ENCODE measurements at regions not wholly inside any gene's neighbourhood (a gene's known extent, or its start where the extent isn't known, plus 50 kb on each side); places are given as distances from the start of the nearest gene placed in this dataset.
"Not testable (repeated sequence)": the region's sequence is repeated elsewhere in the genome, so short reads cannot be mapped to it uniquely, and the experiment has no call there.

GRCh38 chr4:181845617-181846016, 397.6 kb upstream of the TENM3 start:
- H3K4me3 ChIP-seq (ENCODE audit: low read depth in 1 of 2, low read length in 1 of 2) = no peak overlapping the region
- TF ChIP-seq CTCF (IDR thresholded peaks at IDR 0.05) = no peak
- no peaks in the 10 kb centered on the region for H3K4me1 ChIP-seq (ENCODE audit: control insufficient read depth in 1 of 2, insufficient read depth in 1 of 2, low read depth in 1 of 2, low read length in 1 of 2)
- no peaks in the 10 kb centered on the region for H3K9me3 ChIP-seq
- H3K27ac ChIP-seq = no peak overlapping the region
- no peaks in the 10 kb centered on the region for H3K27me3 ChIP-seq
- no peaks in the 10 kb centered on the region for H3K36me3 ChIP-seq

GRCh38 chr4:181846934-181847333, 396.3 kb upstream of the TENM3 start:
- H3K4me3 ChIP-seq (ENCODE audit: low read depth in 1 of 2, low read length in 1 of 2) = no peak overlapping the region
- H3K27me3 ChIP-seq = no peaks in the 10 kb centered on the region
- H3K4me1 ChIP-seq (ENCODE audit: control insufficient read depth in 1 of 2, insufficient read depth in 1 of 2, low read depth in 1 of 2, low read length in 1 of 2) = no peaks in the 10 kb centered on the region
- H3K9me3 ChIP-seq = no peaks in the 10 kb centered on the region
- H3K27ac ChIP-seq = no peak overlapping the region
- TF ChIP-seq CTCF (IDR thresholded peaks at IDR 0.05) = no peak
- H3K36me3 ChIP-seq = no peaks in the 10 kb centered on the region

GRCh38 chr4:181848357-181848756, 394.8 kb upstream of the TENM3 start:
- Histone ChIP-seq H3K4me1 (ENCODE audit: control insufficient read depth in 1 of 2, insufficient read depth in 1 of 2, low read depth in 1 of 2, low read length in 1 of 2) (no peaks in the 10 kb centered on the region), H3K27ac (no peak overlapping the region), H3K36me3 (no peaks in the 10 kb centered on the region), H3K9me3 (no peaks in the 10 kb centered on the region), H3K27me3 (no peaks in the 10 kb centered on the region), H3K4me3 (ENCODE audit: low read depth in 1 of 2, low read length in 1 of 2) (no peak overlapping the region)
- no peak for TF ChIP-seq CTCF (IDR thresholded peaks at IDR 0.05)

GRCh38 chr4:181849472-181849871, 393.7 kb upstream of the TENM3 start:
- no peaks in the 10 kb centered on the region for H3K27me3 ChIP-seq
- H3K27ac ChIP-seq = no peak overlapping the region
- no peaks in the 10 kb centered on the region for H3K36me3 ChIP-seq
- no peaks in the 10 kb centered on the region for H3K4me1 ChIP-seq (ENCODE audit: control insufficient read depth in 1 of 2, insufficient read depth in 1 of 2, low read depth in 1 of 2, low read length in 1 of 2)
- no peaks in the 10 kb centered on the region for H3K9me3 ChIP-seq
- TF ChIP-seq CTCF (IDR thresholded peaks at IDR 0.05) = no peak
- no peak overlapping the region for H3K4me3 ChIP-seq (ENCODE audit: low read depth in 1 of 2, low read length in 1 of 2)

- Histone ChIP-seq H3K4me3 (ENCODE audit: low read depth in 1 of 2, low read length in 1 of 2) (no peak overlapping the region), H3K36me3 (no peaks in the 10 kb centered on the region), H3K27ac (no peak overlapping the region), H3K27me3 (no peaks in the 10 kb centered on the region), H3K9me3 (no peaks in the 10 kb centered on the region), H3K4me1 (ENCODE audit: control insufficient read depth in 1 of 2, insufficient read depth in 1 of 2, low read depth in 1 of 2, low read length in 1 of 2) (no peaks in the 10 kb centered on the region)
- TF ChIP-seq CTCF (IDR thresholded peaks at IDR 0.05) = no peak
These were observed 389.2 kb upstream of the TENM3 start for GRCh38 chr4:181853881-181854511.

DNA sequence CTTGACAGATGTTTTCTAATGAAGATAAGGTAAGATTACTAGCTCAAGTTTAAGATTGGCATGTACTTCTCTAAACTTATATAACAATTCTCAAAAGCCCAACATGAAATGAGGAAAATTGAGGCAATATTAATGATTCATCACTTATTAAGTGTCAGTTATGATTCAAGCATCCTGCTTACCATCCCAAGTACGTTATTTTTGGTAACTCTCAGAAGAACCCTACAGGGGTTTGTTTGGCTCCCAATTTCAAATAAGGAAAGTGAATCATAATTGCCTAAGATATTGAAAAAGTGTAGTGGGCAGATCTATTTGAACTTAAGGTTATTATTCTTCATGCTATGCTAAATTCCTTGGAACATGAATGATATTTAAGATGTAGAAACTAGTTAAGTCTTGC, 387.9 kb upstream of the TENM3 start:
- no peaks in the 10 kb centered on the region for H3K4me1 ChIP-seq (ENCODE audit: control insufficient read depth in 1 of 2, insufficient read depth in 1 of 2, low read depth in 1 of 2, low read length in 1 of 2)
- no peak overlapping the region for H3K27ac ChIP-seq
- H3K9me3 ChIP-seq = no peaks in the 10 kb centered on the region
- H3K4me3 ChIP-seq (ENCODE audit: low read depth in 1 of 2, low read length in 1 of 2) = no peak overlapping the region
- no peaks in the 10 kb centered on the region for H3K36me3 ChIP-seq
- no peak for TF ChIP-seq CTCF (IDR thresholded peaks at IDR 0.05)
- no peaks in the 10 kb centered on the region for H3K27me3 ChIP-seq

- H3K4me3 ChIP-seq (ENCODE audit: low read depth in 1 of 2, low read length in 1 of 2); H3K4me1 ChIP-seq (ENCODE audit: control insufficient read depth in 1 of 2, insufficient read depth in 1 of 2, low read depth in 1 of 2, low read length in 1 of 2); H3K27me3 ChIP-seq; H3K9me3 ChIP-seq; H3K36me3 ChIP-seq; H3K27ac ChIP-seq: not testable (repeated sequence)
These were observed 385.7 kb upstream of the TENM3 start for GRCh38 chr4:181857471-181857870.
